K562 (cell line): ENCODE measurements at regions not wholly inside any gene's neighbourhood (a gene's known extent, or its start where the extent isn't known, plus 50 kb on each side); places are given as distances from the start of the nearest gene placed in this dataset.

Source experiments
- ATAC-seq: fragments of 200-7000 bp; cut with Tn5 transposase; 3 replicates; pipeline ENCODE4 v1.9.1; 2020; ENCODE audit warnings: moderate library complexity
- BruUV-seq: library from RNA; stranded (reverse); fragments of 400-500 nt; replicated peaks from 2 replicates; lab custom pipeline; 2021; lab: Mats Ljungman, UMichigan
- CTCF ChIA-PET: fragments of 300-600 bp; formaldehyde crosslinking; extraction: SDS; loops from one replicate; lab custom pipeline; 2021; ENCODE audit warnings: low intra/inter-chr PET ratio; lab: Yijun Ruan, JAX
- POLR2A ChIA-PET: fragments of 300-600, 350-650 bp; sonication (Branson Sonifier 250); formaldehyde crosslinking; extraction: SDS; loops from one replicate; lab custom pipeline; 2021; ENCODE audit warnings: antibody characterized with exemption, inconsistent platforms; lab: Yijun Ruan, JAX
- DNase-seq, 4 experiments: peaks; one replicate each; pipeline versions ENCODE4 v3.0.0 to v3.0.0-alpha.2; 2011 to 2018; ENCODE audit warnings: low spot score in 3 of 4, mixed read lengths in 3 of 4; ENCODE audit errors: extremely low read depth in 1 of 4
- FAIRE-seq: peaks from 2 replicates; lab custom pipeline; 2011; peaks lifted over from hg19 to GRCh38; lab: Jason Lieb, UNC
- H2AFZ ChIP-seq: 2 replicates; pipeline ENCODE4 v1.6.0; 2011; ENCODE audit warnings: low read depth, low read length, control low read depth, inconsistent platforms
- H3K27ac ChIP-seq: fragments of 200-600 bp; 3 replicates; pipeline ENCODE4 v1.8.0; 2011; ENCODE audit warnings: low read depth, mild to moderate bottlenecking, control low read depth, inconsistent platforms, low read length, moderate library complexity, mixed read lengths; ENCODE audit errors: extremely low read depth
- H3K27me3 ChIP-seq, 2 experiments: fragments of 300-600 bp in 1 of 2; 2 replicates in 1 of 2; 3 replicates in 1 of 2; pipeline versions ENCODE4 v1.6.0 to v1.8.0; 2011; ENCODE audit warnings: inconsistent platforms in 2 of 2, low read length in 2 of 2, mild to moderate bottlenecking in 1 of 2, mixed read lengths in 1 of 2, moderate library complexity in 1 of 2; ENCODE audit not compliant: control insufficient read depth in 2 of 2, insufficient read depth in 2 of 2
- H3K36me3 ChIP-seq: fragments of 300-600 bp; 3 replicates; pipeline ENCODE4 v1.8.0; 2011; ENCODE audit warnings: mild to moderate bottlenecking, low read length, inconsistent platforms; ENCODE audit not compliant: control insufficient read depth, insufficient read depth
- H3K4me1 ChIP-seq, 2 experiments: fragments of 200-600 bp in 1 of 2; replicated peaks in 1 of 2; 2 replicates in 1 of 2; 3 replicates in 1 of 2; pipeline versions ENCODE4 v1.5.1 to v1.8.0; 2011; ENCODE audit warnings: inconsistent platforms in 2 of 2, low read length in 2 of 2, mild to moderate bottlenecking in 1 of 2, mixed read lengths in 1 of 2, moderate library complexity in 1 of 2; ENCODE audit not compliant: control insufficient read depth in 2 of 2, insufficient read depth in 2 of 2
- H3K4me2 ChIP-seq: 2 replicates; pipeline ENCODE4 v1.6.1; 2011; ENCODE audit warnings: low read length, control low read depth, inconsistent platforms, mixed read lengths; ENCODE audit not compliant: insufficient read depth
- H3K4me3 ChIP-seq: fragments of 200-600 bp; sonication (generic), shearing (Covaris generic); 2 replicates; pipeline ENCODE4 v1.5.1; 2016; ENCODE audit warnings: control low read depth, inconsistent platforms
- H3K79me2 ChIP-seq: fragments of 200-600 bp; 3 replicates; pipeline ENCODE4 v1.8.0; 2011; ENCODE audit warnings: low read length, inconsistent platforms; ENCODE audit not compliant: control insufficient read depth, insufficient read depth
- H3K9ac ChIP-seq, 2 experiments: 2 replicates each; pipeline versions ENCODE4 v1.6.0 to v1.6.1; 2011; ENCODE audit warnings: low read depth in 2 of 2, low read length in 2 of 2, control low read depth in 1 of 2, inconsistent platforms in 1 of 2, mild to moderate bottlenecking in 1 of 2, mixed read lengths in 1 of 2; ENCODE audit not compliant: insufficient read depth in 1 of 2
- H3K9me1 ChIP-seq: one replicate; pipeline ENCODE4 v1.6.0; 2011; ENCODE audit warnings: inconsistent platforms, mild to moderate bottlenecking, low read length, moderate library complexity; ENCODE audit not compliant: control insufficient read depth, insufficient read depth
- H3K9me3 ChIP-seq: replicated peaks from 2 replicates; pipeline ENCODE4 v1.5.1; 2011; ENCODE audit warnings: low read depth, low read length, inconsistent platforms; ENCODE audit not compliant: control insufficient read depth, insufficient read depth
- H4K20me1 ChIP-seq: replicated peaks from 2 replicates; pipeline ENCODE4 v1.6.1; 2011; ENCODE audit warnings: low read length, inconsistent platforms, mixed read lengths; ENCODE audit not compliant: control insufficient read depth, insufficient read depth
- BACH1 ChIP-seq: fragments of 200-800 bp; sonication (Bioruptor generic); IDR thresholded peaks from 2 replicates; pipeline ENCODE4 v1.6.1; 2016; ENCODE audit warnings: missing genetic modification characterization, missing compliant biosample characterization
- RBBP5 ChIP-seq: fragments of 200-600 bp; sonication (generic); IDR thresholded peaks from 2 replicates; pipeline ENCODE4 v1.6.1; 2012; ENCODE audit warnings: borderline replicate concordance, mild to moderate bottlenecking, low read length, control low read depth, inconsistent platforms; ENCODE audit not compliant: insufficient read depth, poor library complexity, severe bottlenecking
- SRF ChIP-seq, 2 experiments: fragments of 250-450, 450-650 bp in 1 of 2; sonication (Bioruptor Pico) in 1 of 2; sonication (generic) in 1 of 2; formaldehyde crosslinking; IDR thresholded peaks; 2 replicates each; pipeline versions ENCODE4 v1.5.0 to v1.5.1; 2020 to 2022; ENCODE audit warnings: mild to moderate bottlenecking in 1 of 2, missing genetic modification reagents in 1 of 2
- STAT6 ChIP-seq: sonication (generic); formaldehyde crosslinking; IDR thresholded peaks from 2 replicates; pipeline ENCODE4 v1.8.1; 2023; ENCODE audit warnings: mild to moderate bottlenecking, missing genetic modification reagents
- ZBED1 ChIP-seq: IDR thresholded peaks from 2 replicates; pipeline ENCODE4 v1.6.1; 2014
- ZNF175 ChIP-seq: fragments of 200-800 bp; sonication (Bioruptor generic); IDR thresholded peaks from 2 replicates; pipeline ENCODE4 v1.6.1; 2016; ENCODE audit warnings: low read depth, mild to moderate bottlenecking, missing genetic modification characterization, missing compliant biosample characterization
- WGBS: fragments of 100-300 bp; shearing (Covaris generic); methylation state at CpG from one replicate; pipeline ENCODE4 v1.1.6; 2016; ENCODE audit warnings: low coverage, mixed read lengths; ENCODE audit not compliant: insufficient coverage; ENCODE audit errors: missing lambda C conversion rate; 5-methylcytosine and 5-hydroxymethylcytosine counted together
- in situ Hi-C: fragments of 300-500 bp; cut with MboI; formaldehyde crosslinking; loops from 4 replicates; pipeline ENCODE4 v1.15.0; 2018; ENCODE audit warnings: inconsistent platforms, mixed read lengths
- intact Hi-C: fragments of 100-400 bp; cut with micrococcal nuclease; formaldehyde crosslinking; loops from 2 replicates; pipeline ENCODE4 v1.14.2; 2022
- TF ChIP-seq, protein P1 (sequence below): fragments of 450-650 bp; IDR thresholded peaks from 2 replicates; pipeline ENCODE4 v1.7.0; 2016; ENCODE audit warnings: borderline replicate concordance

- BruUV-seq, result no TSS peak
- WGBS, result 0% methylated on average over 6 of the region's 6 CpGs
- H3K79me2 ChIP-seq, result no peaks in the 10 kb centered on the region
- H3K4me2 ChIP-seq, result no peak overlapping the region
- FAIRE-seq (no peak), ATAC-seq (no peak), DNase-seq (no peak)
- H3K9ac ChIP-seq, result no peak overlapping the region
- H3K4me3 ChIP-seq, result no peak overlapping the region
- CTCF ChIA-PET, result no interaction called here
- H3K9me1 ChIP-seq, result no peaks in the 10 kb centered on the region
- intact Hi-C loops (no loop called here), in situ Hi-C loops (no loop called here)
- POLR2A ChIA-PET, result no interaction called here
- no peaks in the 10 kb centered on the region for H3K9me3 ChIP-seq
- TF ChIP-seq, protein P1, sequence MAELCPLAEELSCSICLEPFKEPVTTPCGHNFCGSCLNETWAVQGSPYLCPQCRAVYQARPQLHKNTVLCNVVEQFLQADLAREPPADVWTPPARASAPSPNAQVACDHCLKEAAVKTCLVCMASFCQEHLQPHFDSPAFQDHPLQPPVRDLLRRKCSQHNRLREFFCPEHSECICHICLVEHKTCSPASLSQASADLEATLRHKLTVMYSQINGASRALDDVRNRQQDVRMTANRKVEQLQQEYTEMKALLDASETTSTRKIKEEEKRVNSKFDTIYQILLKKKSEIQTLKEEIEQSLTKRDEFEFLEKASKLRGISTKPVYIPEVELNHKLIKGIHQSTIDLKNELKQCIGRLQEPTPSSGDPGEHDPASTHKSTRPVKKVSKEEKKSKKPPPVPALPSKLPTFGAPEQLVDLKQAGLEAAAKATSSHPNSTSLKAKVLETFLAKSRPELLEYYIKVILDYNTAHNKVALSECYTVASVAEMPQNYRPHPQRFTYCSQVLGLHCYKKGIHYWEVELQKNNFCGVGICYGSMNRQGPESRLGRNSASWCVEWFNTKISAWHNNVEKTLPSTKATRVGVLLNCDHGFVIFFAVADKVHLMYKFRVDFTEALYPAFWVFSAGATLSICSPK, result no peak
- no peak for TF ChIP-seq SRF (CRISPR knock-in tag; IDR thresholded peaks at IDR 0.05)
- no peak for TF ChIP-seq BACH1 (tag)
- no peak for TF ChIP-seq RBBP5
- no peak for TF ChIP-seq STAT6
- no peak for TF ChIP-seq ZNF175 (CRISPR knock-in tag)
- TF ChIP-seq ZBED1, result no peak
- no peaks in the 10 kb centered on the region for H4K20me1 ChIP-seq
- H2AFZ ChIP-seq, result no peak overlapping the region
- H3K36me3 ChIP-seq, result no peaks in the 10 kb centered on the region
- H3K27ac ChIP-seq, result no peak overlapping the region
- H3K27me3 ChIP-seq, result peaks cover 0 to 2% of the 10 kb centered on the region in 2 experiments; a peak in 1 of 5 replicates
- no peaks in the 10 kb centered on the region for H3K4me1 ChIP-seq
Measured at GRCh38 chr1:90384193-90384592, 332.9 kb downstream of the BARHL2 start.
